DMS114 treated with DMSO at 0.1 percent for 48 hours (cell line): ENCODE measurements at regions not wholly inside any gene's neighbourhood (a gene's known extent, or its start where the extent isn't known, plus 50 kb on each side); places are given as distances from the start of the nearest gene placed in this dataset.

Experiments
- DNase-seq: peaks from one replicate; lab custom pipeline; 2025; ENCODE audit not compliant: unreplicated experiment; lab: John Stamatoyannopoulos, UW

DNA sequence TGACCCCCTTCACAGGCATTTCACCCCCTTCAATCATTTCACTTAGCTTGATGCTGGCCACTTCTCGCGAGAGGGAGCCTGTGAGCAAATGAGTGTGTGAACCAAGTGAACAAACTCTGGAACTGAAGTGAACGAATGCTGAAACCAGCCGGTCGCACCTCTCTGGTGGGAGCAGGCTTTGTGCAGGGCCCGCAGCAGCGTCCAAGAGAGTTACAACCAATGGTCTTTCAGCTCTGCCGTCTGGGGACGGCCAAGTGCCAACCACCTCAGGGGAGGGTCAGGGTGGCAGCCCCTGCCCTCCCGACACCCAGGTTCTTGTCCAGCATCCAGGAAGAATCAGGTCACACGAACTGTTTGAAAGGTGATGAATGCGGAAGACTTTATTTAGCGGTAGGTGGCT, 764.0 kb downstream of the SUCLG1 start:
- DNase-seq: no peak

DNA sequence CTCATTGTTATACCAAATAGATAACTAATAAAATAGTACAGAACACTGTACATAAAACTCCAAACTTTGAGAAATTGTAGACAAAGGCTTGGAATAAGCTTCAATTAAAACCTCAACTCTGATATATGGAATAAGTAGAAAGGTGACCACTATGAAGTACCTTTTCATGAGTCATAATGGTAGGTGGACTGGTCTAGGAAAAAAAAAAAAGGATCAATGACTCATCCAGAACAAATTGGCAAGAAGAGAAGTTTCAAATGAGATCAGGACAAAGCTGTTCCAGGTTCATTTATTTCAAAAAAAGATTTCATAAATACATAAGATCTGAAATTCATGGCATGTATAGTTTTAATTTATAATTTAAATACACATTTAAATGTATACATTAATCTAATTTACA, 769.7 kb downstream of the SUCLG1 start:
- DNase-seq: no peak

DNA sequence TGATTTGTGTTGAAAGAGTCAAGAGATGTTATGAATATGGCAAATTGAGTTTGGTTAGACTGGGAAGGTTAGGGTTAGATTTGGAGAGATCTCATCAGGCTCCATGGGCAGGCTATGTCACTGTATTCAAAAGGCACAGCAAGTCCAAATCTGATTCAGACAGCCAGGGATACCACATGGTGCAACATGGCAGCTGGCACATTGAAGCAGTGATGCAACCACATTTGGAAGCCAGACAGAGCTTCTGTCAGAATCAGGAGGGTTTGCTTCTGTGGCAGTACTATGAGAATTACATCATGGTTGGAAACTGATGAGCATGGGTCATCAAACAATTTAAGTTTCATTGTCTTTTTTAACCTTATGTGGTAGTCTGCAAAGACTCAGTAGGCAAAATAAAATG, 772.2 kb downstream of the SUCLG1 start:
- no peak for DNase-seq

DNA sequence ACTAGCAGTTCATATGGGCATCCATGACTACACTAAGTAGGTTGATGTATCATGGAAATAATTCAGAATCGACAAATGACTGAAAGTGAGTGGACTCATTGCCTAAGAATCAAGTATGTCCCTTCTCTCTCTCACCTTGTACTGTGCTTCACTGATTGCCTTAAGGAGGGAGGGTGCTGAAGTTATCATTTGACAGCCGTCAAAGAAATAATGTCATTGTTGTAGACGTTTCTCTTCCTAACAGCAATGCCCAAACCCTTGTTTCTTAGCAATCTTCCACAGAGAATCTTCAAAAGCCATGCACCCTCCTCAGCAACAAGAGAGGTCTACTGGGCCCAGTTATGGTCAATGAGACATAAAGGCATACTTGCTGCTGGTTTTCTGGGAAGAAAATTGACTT, 785.0 kb downstream of the SUCLG1 start:
- no peak for DNase-seq

DNA sequence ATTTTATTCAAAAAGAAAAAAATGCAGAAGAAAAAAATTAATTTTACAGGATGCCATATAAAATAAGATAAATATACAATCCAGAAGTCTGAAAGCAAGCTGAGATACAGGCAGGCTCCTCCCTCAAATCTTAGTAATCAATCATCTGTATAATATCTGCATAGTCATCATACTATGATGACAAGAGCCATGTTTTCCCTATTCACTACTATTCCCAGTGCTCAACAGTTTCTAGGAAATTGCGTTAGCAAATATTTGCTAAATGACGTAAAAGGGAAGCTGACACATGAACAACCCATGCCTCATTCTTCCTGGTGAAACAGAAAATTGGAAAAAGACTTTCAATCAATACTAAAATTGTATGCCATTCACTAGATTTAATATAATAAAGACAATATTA, 793.2 kb downstream of the SUCLG1 start:
- no peak for DNase-seq

DNA sequence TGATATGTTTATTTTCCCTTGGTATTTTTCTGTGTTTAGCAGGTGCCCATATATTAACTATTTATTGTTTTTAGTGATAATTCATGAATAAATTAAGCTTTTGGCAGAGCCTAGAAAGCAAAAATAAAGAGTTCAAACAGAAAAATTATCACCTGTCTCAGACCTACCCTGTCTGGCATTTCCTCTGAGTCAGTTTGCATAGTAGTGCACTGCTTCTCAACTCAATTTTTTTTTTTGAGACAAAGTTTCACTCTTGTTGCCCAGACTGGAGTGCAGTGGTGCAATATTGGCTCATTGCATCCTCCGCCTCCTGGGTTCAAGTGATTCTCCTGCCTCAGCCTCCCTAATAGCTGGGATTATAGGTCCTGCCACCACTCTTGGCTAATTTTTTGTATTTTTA, 793.9 kb downstream of the SUCLG1 start:
- no peak for DNase-seq

DNA sequence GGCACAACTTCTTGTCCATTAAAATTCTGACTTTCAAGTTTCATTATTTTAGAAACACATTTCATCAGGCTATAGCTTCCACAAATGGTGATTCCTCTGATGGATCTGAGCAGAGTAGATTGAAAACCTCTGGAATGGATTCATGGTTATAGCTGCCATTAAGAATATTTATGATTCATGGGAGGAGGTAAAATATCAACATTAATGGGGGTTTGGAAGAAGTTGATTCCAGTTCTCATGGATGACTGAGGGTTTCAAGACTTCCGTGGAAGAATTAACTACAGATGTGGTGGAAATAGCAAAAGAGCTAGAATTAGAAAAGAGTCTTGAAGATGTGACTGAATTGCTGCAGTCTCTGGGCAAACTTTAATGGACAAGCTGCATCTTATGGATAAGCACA, 797.4 kb downstream of the SUCLG1 start:
- DNase-seq: no peak

DNA sequence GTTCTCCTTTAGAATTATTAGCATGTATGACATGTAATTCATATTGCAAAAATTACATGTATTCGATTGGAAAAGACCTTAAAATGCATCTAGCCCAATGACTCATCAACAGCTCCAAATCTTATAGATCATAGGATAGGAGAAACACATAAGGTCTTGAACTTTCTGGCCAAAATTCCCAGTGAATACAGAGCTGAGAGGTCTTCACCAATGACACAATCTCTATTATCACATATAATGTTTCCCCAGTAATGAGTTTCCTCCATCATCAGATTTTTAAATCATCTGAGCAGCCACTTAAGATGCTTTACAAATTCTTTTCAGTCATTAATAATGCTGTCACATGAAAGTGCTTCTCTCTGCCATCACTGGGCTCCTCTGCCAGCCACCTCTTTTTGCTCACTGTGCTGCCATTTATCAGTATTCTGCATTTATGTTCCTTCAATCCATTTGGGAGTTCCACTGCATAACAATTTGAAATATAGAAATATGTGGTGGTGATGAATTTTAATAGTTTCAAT, 804.9 kb downstream of the SUCLG1 start:
- DNase-seq: no peak

DNA sequence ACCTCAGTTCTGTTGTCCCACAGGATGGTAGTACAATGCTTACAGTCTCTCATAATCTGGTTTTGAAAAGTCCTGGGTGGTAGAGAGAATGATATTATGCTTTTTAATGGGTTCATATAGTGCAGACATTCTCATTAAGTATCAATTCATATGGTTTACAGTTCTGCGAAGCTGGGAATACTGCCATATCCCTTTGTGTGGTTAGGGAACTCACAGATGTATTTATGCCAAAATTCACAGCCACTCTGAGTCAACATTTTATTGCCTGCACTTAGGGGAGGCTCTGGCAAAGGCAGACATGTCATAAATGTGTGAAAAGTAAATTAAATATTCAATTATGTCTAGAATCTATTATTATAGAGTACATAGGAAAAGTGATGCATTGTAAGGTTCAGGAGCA, 808.2 kb downstream of the SUCLG1 start:
- no peak for DNase-seq

DNA sequence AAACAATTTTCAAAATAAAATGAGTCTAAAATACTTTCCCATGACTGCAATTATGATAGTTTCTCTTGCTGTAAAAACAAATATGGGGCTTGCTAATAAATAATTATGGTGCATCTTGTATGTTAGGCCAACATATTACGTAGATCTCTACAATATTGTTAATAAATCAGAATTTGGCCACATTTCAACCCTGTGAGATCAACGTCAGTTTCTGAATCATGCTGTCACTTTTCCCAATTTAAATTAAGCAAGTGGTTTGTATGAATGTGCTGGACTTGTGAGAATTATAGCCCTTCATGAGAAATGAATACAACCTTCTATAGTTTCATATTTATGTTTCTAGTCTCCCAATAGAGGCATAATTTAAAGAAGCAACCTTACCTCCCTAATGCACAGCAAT, 808.9 kb downstream of the SUCLG1 start:
- DNase-seq: no peak

DNA sequence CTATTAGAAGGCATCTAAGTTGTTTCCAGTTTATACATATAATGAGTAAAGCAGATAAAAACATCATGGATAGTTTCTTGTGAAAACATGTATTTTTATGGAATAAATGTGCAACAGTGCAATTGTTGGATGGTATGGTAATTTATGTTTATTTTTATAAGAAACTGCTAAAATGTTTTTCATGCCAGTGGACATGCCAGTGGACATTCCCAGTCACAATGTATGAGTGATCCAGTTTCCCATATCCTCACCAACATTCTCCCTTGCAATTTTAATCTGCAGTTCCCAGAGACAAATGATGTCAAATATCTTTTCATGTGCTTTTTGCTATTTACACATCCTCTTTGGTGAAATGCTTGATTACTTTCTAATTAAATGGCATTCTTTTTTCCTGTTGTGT, 818.6 kb downstream of the SUCLG1 start:
- no peak for DNase-seq

DNA sequence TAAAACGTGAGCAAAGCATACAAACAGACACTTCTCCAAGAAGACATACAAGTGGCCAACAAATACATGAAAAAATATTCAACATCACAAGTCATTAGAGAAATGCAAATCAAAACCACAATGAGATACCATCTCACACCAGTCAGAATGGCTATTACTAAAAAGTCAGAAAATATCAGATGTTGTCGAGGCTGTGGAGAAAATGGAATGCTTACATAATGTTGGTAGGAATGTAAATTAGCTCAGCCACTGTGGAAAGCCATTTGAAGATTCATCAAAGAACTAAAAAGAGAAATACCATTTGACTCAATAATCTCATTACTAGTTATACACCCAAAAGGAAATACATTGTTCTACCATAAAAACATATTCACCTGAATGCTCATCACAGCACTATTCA, 825.7 kb downstream of the SUCLG1 start:
- DNase-seq: no peak

DNA sequence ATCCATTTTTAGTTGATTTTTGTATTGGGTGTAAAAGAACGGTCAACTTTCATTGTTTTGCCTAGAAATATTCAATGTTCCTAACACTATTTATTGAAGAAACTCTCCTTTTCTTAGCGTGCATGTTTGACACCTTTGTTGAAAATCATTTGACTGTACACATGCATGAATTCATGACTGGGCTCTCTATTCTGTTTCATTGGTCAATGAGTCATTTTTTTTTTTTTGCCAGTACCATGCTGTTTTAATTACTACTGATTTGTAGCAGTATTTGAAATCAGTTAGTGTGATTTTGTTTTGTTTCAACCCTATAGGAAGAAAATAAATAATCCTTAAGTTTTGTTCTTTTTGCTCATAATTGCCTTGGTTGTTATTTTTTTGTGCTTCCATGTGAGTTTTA, 828.7 kb downstream of the SUCLG1 start:
- no peak for DNase-seq

DNA sequence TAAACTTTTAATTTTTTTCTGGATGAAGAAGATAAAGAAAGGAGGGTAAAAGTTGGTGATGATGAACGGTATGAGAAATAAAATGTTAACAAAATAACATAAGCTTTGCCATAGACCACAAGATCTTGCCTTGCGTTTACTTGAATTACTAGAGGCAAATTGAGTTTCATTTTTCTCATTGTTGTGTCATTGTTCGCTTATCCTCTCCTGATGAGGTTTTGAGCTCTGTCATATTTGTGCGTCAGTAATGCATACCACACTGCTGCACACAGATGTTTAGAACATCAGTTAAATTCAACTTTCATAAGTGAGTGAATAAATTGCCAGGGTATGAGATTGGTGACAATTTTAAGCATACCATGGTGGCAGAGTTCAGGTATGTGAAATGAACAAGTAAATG, 843.6 kb downstream of the SUCLG1 start:
- no peak for DNase-seq

DNA sequence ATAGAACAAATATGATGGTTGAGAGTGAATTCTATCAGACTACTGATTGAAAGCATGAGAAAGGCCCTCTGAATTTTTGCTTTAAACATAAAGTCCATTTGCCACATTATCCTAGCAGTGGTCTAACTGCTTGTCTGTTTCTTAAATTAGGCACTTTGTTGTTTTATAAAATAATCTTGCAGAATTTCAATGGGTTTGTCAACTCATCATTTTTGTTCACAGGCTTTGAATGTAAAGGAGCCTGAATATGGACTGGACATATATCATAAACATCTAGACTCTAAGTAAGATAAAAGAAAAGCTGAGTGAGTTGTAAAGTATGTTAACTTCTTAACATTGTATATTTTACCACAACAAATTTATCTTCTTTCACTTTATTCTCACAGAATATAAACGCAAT, 845.9 kb downstream of the SUCLG1 start:
- no peak for DNase-seq

DNA sequence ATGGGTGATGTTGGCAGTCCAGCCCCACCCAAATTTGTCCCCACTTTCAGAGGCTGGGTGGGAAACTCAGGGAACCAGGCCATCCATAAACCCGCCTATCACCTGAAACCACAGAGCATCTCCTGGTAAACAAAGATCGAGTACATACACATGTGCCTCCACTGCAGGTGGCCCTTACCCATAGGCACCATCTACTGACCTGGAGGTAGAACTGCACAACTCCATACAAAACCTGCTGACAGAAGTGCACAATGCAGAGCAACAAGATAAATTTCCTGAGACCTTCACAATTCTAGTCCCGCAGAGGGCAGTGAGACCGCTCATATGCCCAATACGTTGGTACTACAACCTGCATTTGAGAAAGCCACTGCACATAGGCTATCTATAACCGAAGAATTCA, 856.3 kb downstream of the SUCLG1 start:
- no peak for DNase-seq

DNA sequence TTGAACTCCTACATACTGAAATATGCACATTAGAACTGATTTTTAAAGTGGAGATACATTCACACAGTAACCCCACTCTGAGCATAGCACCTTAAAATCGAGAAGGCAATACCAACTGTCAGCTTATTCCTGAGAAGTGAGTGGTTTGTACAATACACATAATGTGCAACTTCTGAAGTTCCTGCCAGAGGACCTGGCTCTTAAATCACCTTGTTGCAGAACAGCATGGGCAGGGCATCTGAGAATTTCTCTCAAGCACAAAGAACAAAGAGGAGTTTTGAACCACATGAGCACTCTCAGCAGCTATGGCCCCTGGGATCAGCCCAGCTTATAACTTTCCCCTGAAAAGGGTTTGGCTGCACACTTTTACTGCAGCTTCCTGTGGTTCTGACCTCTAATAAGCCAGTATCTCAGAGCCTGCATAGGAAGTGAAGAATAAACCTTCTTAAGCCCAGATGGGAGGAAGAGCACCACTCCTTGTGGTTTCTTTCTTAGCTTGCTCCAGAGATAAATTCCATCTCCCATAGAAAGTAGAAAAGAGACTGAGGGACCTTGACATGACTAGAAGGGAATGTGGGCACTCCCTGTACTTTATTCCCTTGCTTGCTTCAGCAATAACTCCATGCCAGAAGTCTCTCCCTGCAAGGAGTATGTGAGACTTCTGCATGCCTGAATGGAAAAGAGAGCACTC, 862.3 kb downstream of the SUCLG1 start:
- no peak for DNase-seq

DNA sequence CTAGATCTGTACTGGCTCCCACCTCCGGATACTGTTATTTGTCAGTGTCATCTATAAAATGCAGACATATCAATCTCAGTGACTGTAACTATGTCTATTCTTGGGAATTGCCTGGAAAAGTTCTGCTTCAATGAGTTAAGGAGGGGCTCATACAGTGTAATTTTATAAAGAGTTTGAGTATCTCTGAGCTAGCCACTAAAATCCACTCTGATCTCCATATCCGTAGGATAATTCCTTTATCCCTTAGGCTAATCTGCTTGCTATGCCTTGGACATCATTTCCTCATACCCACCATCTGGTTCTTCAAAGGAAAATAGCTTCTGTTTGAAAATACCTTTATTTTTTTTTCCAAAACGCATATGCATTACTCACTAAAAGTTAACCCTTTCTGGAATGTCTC, 863.2 kb downstream of the SUCLG1 start:
- no peak for DNase-seq

DNA sequence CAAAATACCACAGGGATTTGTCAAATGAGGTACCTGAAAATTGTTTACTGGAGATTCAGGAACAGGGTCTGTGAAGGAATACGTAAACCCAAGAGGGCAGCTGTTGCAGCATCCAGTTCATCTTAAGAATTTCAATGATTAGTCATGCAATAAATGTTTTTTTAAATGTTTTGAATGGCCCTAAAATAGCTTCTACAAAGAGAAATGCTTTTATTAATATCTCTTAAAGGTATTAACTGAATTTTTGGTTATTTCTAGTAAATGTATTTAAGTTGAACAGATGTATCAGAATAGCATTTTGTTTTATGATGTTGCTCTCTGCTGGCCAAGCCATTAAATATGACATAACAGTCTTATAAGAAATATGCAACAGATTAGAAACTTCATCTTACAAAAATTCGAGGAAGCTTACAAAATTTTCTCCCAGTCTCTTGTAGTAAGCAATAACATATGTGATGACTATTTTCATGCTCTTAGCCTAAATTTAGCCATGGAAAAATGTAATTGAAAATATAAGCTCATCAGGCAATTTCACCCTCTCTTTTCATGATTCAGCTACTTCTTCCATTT, 863.9 kb downstream of the SUCLG1 start:
- no peak for DNase-seq

DNA sequence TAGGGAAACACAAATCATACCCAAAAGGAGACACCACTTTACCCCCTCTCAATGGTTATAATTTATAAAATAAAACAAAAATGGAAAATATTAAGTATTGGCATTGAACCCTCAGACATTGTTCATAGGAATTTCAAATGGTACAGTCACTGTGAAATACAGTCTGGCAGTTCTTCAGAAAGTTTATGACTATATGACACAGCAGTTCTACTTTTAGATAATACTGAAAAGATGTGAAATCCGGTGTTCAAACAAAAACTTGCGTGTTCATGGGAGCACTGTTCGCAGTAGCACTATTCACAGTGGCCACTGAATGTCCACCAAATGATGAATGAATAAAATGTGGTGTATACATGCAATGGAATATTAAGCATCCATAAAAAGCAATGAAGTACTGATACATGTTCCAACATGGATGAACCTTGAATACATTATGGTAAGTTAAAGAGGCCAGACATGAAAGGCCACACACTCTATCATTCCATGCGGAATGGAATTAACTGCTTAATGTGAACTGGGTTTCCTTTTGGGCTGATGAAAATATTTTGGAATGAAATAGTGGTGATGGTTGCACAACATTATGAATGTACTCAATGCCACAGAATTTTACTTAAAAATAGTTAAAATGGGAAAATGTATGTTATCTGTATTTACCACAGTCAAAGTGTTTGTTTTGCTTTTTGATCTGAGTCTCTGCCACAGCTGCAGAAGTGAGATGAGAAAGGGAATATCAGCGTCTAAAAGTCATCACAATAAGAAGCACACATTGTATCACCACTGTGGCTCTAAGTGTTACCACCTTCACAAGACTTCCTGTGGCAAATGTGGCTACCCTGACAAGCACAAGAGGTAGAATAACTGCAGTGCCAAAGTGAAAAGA, 864.6 kb downstream of the SUCLG1 start:
- DNase-seq: no peak

DNA sequence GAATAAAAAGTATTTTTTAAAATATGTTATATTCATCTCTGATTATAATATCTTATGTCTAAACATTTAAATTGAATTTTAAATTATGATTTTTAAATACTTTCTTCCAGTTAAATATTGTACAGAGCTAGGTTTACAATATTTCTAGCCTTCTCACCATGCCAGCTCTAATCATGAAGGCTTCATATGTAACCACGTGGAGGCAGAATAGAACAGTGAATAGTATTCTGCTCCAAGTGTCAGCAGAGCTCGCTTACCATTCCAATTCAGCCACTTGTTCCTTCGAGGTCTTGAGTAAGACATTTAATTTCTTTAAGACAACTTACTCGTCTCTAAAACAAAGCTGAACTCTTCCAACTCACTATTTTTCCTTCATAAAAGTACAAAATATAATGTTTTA, 871.8 kb downstream of the SUCLG1 start:
- DNase-seq: no peak

DNA sequence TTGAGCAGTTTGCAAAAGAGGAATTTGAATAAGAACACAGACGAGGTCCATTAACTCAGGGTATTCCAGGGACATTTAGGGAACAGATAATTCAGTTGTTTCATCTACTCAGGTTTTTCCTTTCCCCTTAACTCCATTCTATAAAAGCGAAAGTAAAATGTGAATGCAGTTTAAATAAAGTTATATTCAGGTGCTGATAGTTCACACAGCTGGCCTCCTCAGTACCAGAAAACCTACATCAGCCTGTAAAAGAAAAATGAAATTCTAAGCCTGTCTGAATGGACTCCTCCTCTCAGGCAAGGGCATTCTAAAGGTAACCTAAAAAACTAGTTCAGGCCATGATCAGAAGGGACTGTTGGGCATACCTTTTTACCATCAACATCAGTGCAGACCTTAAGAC, 873.8 kb downstream of the SUCLG1 start:
- no peak for DNase-seq
